ENCODE measurements at regions not wholly inside any gene's neighbourhood (a gene's known extent, or its start where the extent isn't known, plus 50 kb on each side); places are given as distances from the start of the nearest gene placed in this dataset.
A peak's percentile ranks its signal among the peaks of the same experiment; 100 is the strongest.
"Not testable (repeated sequence)": the region's sequence is repeated elsewhere in the genome, so short reads cannot be mapped to it uniquely, and the experiment has no call there.

- peak; percentile 31 for DNase-seq
These were observed 208.7 kb downstream of the ICOS start for GRCh38 chr2:204145263-204145751.

- DNase-seq = no peak
These were observed 209.2 kb downstream of the ICOS start for GRCh38 chr2:204145791-204146190.

DNA sequence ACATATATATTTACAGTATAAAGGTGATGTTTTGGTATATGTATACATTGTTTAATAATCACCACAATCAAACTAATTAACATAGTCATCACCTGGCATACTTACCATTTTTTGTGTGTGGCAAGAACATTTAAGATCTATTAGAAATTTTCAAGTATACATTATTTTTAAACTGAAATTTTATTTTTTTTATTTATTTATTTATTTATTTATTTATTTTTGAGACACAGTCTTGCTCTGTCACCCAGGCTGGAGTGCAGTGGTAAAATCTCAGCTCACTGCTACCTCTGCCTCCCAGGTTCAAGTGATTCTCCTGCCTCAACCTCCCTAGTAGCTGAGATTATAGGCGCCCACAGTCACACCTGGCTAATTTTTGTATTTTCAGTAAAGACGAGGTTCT, 210.5 kb downstream of the ICOS start:
- DNase-seq = not testable (repeated sequence)

DNA sequence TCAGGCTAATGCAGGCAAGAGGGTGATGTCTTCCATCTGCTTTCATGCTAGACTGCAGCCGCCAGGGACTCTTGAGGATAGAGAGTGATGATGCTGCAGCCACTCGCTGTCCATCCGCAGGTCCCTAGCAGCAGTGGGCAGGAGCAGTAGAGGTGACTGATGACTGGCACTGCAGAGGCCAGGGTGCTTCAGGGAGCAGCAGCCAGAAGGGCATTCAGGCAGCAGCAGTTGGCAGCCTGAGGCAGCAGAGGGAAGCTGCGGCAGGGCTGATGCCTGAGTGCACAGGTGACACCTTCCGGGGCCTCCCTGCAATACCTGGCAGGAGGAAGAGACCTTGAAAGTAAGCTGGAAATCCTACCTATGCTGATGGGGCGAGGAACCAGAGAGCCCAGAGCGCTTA, 214.2 kb downstream of the ICOS start:
- DNase-seq = no peak

DNA sequence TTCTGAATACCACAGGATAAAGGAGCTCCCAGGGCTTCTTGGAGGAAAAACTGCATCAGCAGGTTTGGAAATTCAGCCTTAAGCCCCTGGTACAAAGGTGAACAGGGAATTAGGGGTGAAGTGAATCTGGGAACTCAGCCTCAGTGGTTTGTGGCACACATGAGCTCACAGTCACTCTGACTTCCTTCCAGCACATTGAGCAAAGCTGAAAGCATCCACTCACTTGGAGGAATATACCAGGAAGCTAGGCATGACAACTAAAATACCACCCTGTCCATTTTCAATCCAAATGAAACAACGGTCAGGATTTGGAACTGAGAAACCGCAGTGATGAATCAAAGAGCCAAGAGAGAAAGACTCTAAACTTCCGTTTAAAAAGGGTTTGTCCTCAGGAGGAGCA, 216.1 kb downstream of the ICOS start:
- DNase-seq = no peak

- DNase-seq = no peak
These were observed 218.3 kb downstream of the ICOS start for GRCh38 chr2:204154863-204155262.

DNA sequence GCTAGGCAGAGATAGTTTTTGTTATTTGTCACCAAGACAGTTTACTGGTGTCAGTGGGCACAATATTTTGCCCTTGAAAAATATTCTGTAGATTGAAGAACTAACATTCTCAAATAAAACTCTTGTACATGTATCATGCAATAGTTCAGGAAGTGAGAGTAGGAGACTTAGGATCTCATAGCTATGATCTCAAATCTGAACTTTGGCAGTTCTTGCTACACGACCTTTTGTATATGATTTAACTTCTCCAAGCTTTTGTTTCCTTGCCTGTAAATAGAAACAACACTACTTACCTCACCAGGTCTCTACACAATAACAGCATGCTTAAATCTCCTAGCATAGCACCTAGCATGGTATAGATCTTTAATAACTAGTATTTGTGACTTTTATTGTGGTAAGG, 219.9 kb downstream of the ICOS start:
- DNase-seq = no peak

GRCh38 chr2:204157684-204158083, 221.1 kb downstream of the ICOS start:
- DNase-seq = no peak

GRCh38 chr2:204159526-204159925, 223.0 kb downstream of the ICOS start:
- no peak for DNase-seq

- no peak for DNase-seq
These were observed 224.4 kb downstream of the ICOS start for GRCh38 chr2:204160989-204161388.

GRCh38 chr2:204161886-204162285, 225.3 kb downstream of the ICOS start:
- no peak for DNase-seq

- DNase-seq = no peak
These were observed 230.4 kb downstream of the ICOS start for GRCh38 chr2:204166961-204167360.

DNA sequence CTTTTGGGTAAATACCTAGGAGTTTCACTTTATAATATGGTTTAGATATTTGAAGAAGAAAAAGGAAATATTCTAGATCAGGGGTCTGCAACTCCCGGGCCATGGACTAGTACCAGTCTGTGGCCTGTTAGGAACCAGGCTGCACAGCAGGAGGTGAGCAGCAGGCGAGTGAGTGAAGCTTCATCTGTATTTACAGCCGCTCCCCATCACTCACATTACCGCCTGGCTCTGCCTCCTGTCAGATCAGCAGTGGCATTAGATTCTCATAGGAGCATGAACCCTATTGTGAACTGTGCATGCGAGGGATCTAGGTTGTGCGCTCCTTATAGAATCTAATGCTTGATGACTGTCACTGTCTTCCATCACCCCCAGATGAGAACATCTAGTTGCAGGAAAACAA, 231.1 kb downstream of the ICOS start:
- DNase-seq = not testable (repeated sequence)

DNA sequence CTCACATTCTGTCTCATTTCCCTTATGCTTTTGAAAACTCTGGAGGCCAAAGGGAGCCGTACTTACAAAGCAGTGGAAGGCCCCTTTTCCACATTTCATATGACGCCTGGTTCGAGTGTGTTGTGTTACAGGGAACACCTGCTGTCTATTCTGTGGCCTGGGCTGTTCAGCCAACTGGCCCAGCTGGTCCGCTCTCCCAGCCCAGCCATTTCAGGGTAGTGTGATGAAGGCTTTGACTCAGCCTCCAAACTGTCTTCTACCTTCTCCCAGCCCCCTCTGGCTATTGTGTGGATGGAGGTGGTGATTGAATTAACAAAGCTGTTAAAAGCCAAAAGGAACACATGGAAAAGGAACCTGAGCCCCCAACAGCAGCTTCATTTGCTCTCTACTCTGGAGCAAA, 233.8 kb downstream of the ICOS start:
- no peak for DNase-seq

GRCh38 chr2:204171432-204172144, 235.0 kb downstream of the ICOS start:
- no peak for DNase-seq

GRCh38 chr2:204172145-204172600, 235.6 kb downstream of the ICOS start:
- DNase-seq = no peak

GRCh38 chr2:204174034-204174433, 237.5 kb downstream of the ICOS start:
- no peak for DNase-seq

DNA sequence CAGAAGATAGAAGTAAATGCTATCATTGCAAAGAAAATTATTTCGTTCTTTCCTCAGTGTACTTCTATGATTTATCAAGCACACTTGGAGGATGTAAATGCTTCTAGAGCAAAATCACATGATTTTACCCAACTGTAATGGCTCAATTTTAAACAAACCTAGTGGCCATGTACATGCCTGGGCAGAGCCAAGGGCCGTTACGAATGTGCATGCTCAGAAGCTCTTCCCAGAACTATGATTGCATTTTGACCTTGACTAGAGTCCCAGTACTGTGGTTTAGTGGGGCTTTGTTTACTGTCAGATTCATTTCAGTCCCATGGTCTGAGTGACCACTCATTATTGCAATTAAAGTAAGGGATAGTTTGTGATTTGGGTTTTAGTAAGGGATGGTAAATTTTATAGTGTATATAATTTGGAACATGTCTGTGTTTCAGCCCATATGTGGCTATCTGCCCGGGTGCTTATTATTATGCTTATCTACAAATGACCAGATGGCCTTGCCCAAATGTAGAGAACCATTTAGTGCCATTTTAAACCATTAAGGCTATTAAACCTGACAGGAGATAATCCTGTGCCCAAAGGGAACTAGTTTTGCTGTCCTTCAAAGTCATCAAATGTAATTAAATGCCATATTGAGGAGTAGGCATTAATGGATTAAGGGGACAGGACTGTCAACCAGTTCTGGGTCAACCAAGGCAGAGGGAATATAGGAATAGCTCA, 239.1 kb downstream of the ICOS start:
- DNase-seq = no peak

DNA sequence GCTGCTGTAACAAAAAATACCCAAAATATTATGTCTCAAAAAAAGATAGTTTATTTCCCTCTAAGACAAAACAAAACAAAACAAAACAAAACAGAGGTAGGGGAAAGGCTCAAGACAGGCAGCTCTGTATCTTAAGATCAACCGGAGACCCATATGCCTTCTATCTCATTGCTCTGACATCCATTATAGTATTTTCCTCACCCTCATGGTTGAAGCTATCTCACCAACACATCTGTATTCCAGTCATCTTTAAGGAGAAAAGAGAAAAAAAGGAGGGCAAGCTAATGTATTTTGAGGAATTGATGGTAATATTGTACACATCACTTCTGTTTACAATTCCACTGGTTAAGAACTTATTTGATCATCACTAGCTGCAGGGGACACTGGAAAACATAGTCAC, 239.7 kb downstream of the ICOS start:
- DNase-seq = no peak

DNA sequence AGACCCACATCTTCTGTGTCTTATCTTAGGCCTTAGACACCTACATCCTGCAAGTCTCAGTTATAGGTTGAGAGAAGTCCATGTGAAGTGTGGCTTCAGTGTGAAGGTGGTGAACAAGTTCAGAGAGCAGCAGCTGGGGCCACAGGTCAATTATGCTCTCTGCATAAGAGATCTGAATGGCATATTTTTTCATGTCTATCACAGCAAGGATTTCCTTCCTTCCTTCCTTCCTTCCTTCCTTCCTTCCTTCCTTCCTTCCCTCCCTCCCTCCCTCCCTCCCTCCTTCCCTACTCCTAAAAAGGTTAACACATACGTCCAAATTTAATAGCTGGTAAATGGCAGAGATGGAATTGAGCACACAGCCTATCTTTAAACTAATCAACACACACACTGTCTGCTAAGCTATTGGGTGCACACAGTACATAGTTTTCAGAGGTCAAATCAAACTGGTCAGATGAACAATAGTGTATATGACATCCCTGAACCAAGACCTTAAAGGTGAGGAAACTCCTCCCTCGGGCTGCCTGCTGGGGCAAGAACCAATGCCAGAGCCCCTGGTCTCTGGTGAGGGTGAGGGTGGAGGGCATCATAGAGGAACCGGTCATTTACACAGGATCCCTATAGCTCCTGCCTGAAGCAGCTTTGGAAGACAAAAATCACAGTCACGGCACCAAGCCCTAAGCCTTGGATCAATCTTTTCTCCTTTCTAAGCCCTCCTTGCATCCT, 240.9 kb downstream of the ICOS start:
- DNase-seq = no peak

- no peak for DNase-seq
These were observed 241.5 kb downstream of the ICOS start for GRCh38 chr2:204177977-204178522.

GRCh38 chr2:204180649-204181048, 244.1 kb downstream of the ICOS start:
- DNase-seq = no peak

GRCh38 chr2:204183608-204184007, 247.0 kb downstream of the ICOS start:
- no peak for DNase-seq

Measured in occipital lobe (tissue), 1 donor.